ENCODE measurements at regions not wholly inside any gene's neighbourhood (a gene's known extent, or its start where the extent isn't known, plus 50 kb on each side); places are given as distances from the start of the nearest gene placed in this dataset.

GRCh38 chr15:94887391-94887790 is 656.0 kb downstream of the MCTP2 start:
- H3K27ac ChIP-seq (ENCODE audit: low read length): no peak overlapping the region
- no peaks in the 10 kb centered on the region for H3K27me3 ChIP-seq (ENCODE audit: insufficient read depth, low read length)
- no peak overlapping the region for H3K9ac ChIP-seq (ENCODE audit: low read depth, low read length)
- H3K9me3 ChIP-seq (ENCODE audit: insufficient read depth, low read depth, low read length): peaks cover 2% of the 10 kb centered on the region; the same call in 1 of the 2 replicates
- H3K4me1 ChIP-seq (ENCODE audit: insufficient read depth, low read length): no peaks in the 10 kb centered on the region
- no peaks in the 10 kb centered on the region for H3K36me3 ChIP-seq (ENCODE audit: insufficient read depth, low read depth, low read length)
- no peak overlapping the region for H3K4me3 ChIP-seq (ENCODE audit: low read length)

GRCh38 chr15:94889153-94889552 is 657.8 kb downstream of the MCTP2 start:
- no peak overlapping the region for H3K27ac ChIP-seq (ENCODE audit: low read length)
- H3K27me3 ChIP-seq (ENCODE audit: insufficient read depth, low read length): no peaks in the 10 kb centered on the region

GRCh38 chr15:94893091-94893490 is 661.7 kb downstream of the MCTP2 start:
- H3K36me3 ChIP-seq (ENCODE audit: insufficient read depth, low read depth, low read length): no peaks in the 10 kb centered on the region
- H3K9me3 ChIP-seq (ENCODE audit: insufficient read depth, low read depth, low read length): no peaks in the 10 kb centered on the region
- no peaks in the 10 kb centered on the region for H3K27me3 ChIP-seq (ENCODE audit: insufficient read depth, low read length)
- H3K27ac ChIP-seq (ENCODE audit: low read length): no peak overlapping the region
- H3K4me1 ChIP-seq (ENCODE audit: insufficient read depth, low read length): no peaks in the 10 kb centered on the region
- H3K9ac ChIP-seq (ENCODE audit: low read depth, low read length): no peak overlapping the region
- no peak overlapping the region for H3K4me3 ChIP-seq (ENCODE audit: low read length)

More at GRCh38 chr15:94889153-94889552, 657.8 kb downstream of the MCTP2 start:
- Histone ChIP-seq H3K36me3 (ENCODE audit: insufficient read depth, low read depth, low read length) (no peaks in the 10 kb centered on the region), H3K4me1 (ENCODE audit: insufficient read depth, low read length) (no peaks in the 10 kb centered on the region), H3K9ac (ENCODE audit: low read depth, low read length) (no peak overlapping the region), H3K9me3 (ENCODE audit: insufficient read depth, low read depth, low read length) (no peaks in the 10 kb centered on the region; the same call in 1 of the 2 replicates), H3K4me3 (ENCODE audit: low read length) (no peak overlapping the region)

- H3K4me3 ChIP-seq (ENCODE audit: low read length): no peak overlapping the region
- H3K36me3 ChIP-seq (ENCODE audit: insufficient read depth, low read depth, low read length): no peaks in the 10 kb centered on the region
- no peak overlapping the region for H3K9ac ChIP-seq (ENCODE audit: low read depth, low read length)
- no peaks in the 10 kb centered on the region for H3K9me3 ChIP-seq (ENCODE audit: insufficient read depth, low read depth, low read length)
- H3K27me3 ChIP-seq (ENCODE audit: insufficient read depth, low read length): no peaks in the 10 kb centered on the region
- H3K27ac ChIP-seq (ENCODE audit: low read length): no peak overlapping the region
- H3K4me1 ChIP-seq (ENCODE audit: insufficient read depth, low read length): no peaks in the 10 kb centered on the region
These were observed 662.7 kb downstream of the MCTP2 start for GRCh38 chr15:94894056-94894455.

GRCh38 chr15:94909510-94909909 is 678.1 kb downstream of the MCTP2 start:
- Histone ChIP-seq H3K27ac (ENCODE audit: low read length) (no peak overlapping the region), H3K4me1 (ENCODE audit: insufficient read depth, low read length) (no peaks in the 10 kb centered on the region), H3K9me3 (ENCODE audit: insufficient read depth, low read depth, low read length) (no peaks in the 10 kb centered on the region), H3K9ac (ENCODE audit: low read depth, low read length) (no peak overlapping the region), H3K4me3 (ENCODE audit: low read length) (no peak overlapping the region), H3K27me3 (ENCODE audit: insufficient read depth, low read length) (no peaks in the 10 kb centered on the region), H3K36me3 (ENCODE audit: insufficient read depth, low read depth, low read length) (no peaks in the 10 kb centered on the region)

GRCh38 chr15:94910166-94910565 is 678.8 kb downstream of the MCTP2 start:
- H3K36me3 ChIP-seq (ENCODE audit: insufficient read depth, low read depth, low read length): no peaks in the 10 kb centered on the region
- no peaks in the 10 kb centered on the region for H3K27me3 ChIP-seq (ENCODE audit: insufficient read depth, low read length)
- H3K9me3 ChIP-seq (ENCODE audit: insufficient read depth, low read depth, low read length): no peaks in the 10 kb centered on the region
- H3K9ac ChIP-seq (ENCODE audit: low read depth, low read length): no peak overlapping the region
- H3K27ac ChIP-seq (ENCODE audit: low read length): no peak overlapping the region
- no peak overlapping the region for H3K4me3 ChIP-seq (ENCODE audit: low read length)
- no peaks in the 10 kb centered on the region for H3K4me1 ChIP-seq (ENCODE audit: insufficient read depth, low read length)

GRCh38 chr15:94912760-94913159 is 681.4 kb downstream of the MCTP2 start:
- Histone ChIP-seq H3K9ac (ENCODE audit: low read depth, low read length) (no peak overlapping the region), H3K27me3 (ENCODE audit: insufficient read depth, low read length) (no peaks in the 10 kb centered on the region), H3K9me3 (ENCODE audit: insufficient read depth, low read depth, low read length) (no peaks in the 10 kb centered on the region), H3K27ac (ENCODE audit: low read length) (no peak overlapping the region), H3K4me1 (ENCODE audit: insufficient read depth, low read length) (no peaks in the 10 kb centered on the region), H3K36me3 (ENCODE audit: insufficient read depth, low read depth, low read length) (no peaks in the 10 kb centered on the region), H3K4me3 (ENCODE audit: low read length) (no peak overlapping the region)

GRCh38 chr15:94917068-94917467 is 685.7 kb downstream of the MCTP2 start:
- Histone ChIP-seq H3K27ac (ENCODE audit: low read length) (no peak overlapping the region), H3K9me3 (ENCODE audit: insufficient read depth, low read depth, low read length) (no peaks in the 10 kb centered on the region), H3K27me3 (ENCODE audit: insufficient read depth, low read length) (no peaks in the 10 kb centered on the region), H3K4me1 (ENCODE audit: insufficient read depth, low read length) (no peaks in the 10 kb centered on the region), H3K4me3 (ENCODE audit: low read length) (no peak overlapping the region), H3K36me3 (ENCODE audit: insufficient read depth, low read depth, low read length) (no peaks in the 10 kb centered on the region), H3K9ac (ENCODE audit: low read depth, low read length) (no peak overlapping the region)

- Histone ChIP-seq H3K4me1 (ENCODE audit: insufficient read depth, low read length) (no peaks in the 10 kb centered on the region), H3K27ac (ENCODE audit: low read length) (no peak overlapping the region), H3K9ac (ENCODE audit: low read depth, low read length) (no peak overlapping the region), H3K9me3 (ENCODE audit: insufficient read depth, low read depth, low read length) (no peaks in the 10 kb centered on the region), H3K4me3 (ENCODE audit: low read length) (no peak overlapping the region), H3K36me3 (ENCODE audit: insufficient read depth, low read depth, low read length) (no peaks in the 10 kb centered on the region), H3K27me3 (ENCODE audit: insufficient read depth, low read length) (no peaks in the 10 kb centered on the region)
These were observed 690.6 kb downstream of the MCTP2 start for GRCh38 chr15:94921936-94922335.

GRCh38 chr15:94924057-94924456 is 692.7 kb downstream of the MCTP2 start:
- Histone ChIP-seq H3K36me3 (ENCODE audit: insufficient read depth, low read depth, low read length) (no peaks in the 10 kb centered on the region), H3K27me3 (ENCODE audit: insufficient read depth, low read length) (no peaks in the 10 kb centered on the region), H3K4me1 (ENCODE audit: insufficient read depth, low read length) (no peaks in the 10 kb centered on the region), H3K9ac (ENCODE audit: low read depth, low read length) (no peak overlapping the region), H3K9me3 (ENCODE audit: insufficient read depth, low read depth, low read length) (no peaks in the 10 kb centered on the region), H3K27ac (ENCODE audit: low read length) (no peak overlapping the region), H3K4me3 (ENCODE audit: low read length) (no peak overlapping the region)

- Histone ChIP-seq H3K4me1 (ENCODE audit: insufficient read depth, low read length) (no peaks in the 10 kb centered on the region), H3K27me3 (ENCODE audit: insufficient read depth, low read length) (no peaks in the 10 kb centered on the region), H3K4me3 (ENCODE audit: low read length) (no peak overlapping the region), H3K9ac (ENCODE audit: low read depth, low read length) (no peak overlapping the region), H3K9me3 (ENCODE audit: insufficient read depth, low read depth, low read length) (no peaks in the 10 kb centered on the region), H3K36me3 (ENCODE audit: insufficient read depth, low read depth, low read length) (no peaks in the 10 kb centered on the region), H3K27ac (ENCODE audit: low read length) (no peak overlapping the region)
These were observed 693.7 kb downstream of the MCTP2 start for GRCh38 chr15:94924971-94925598.

- no peaks in the 10 kb centered on the region for H3K4me1 ChIP-seq (ENCODE audit: insufficient read depth, low read length)
- H3K27me3 ChIP-seq (ENCODE audit: insufficient read depth, low read length): no peaks in the 10 kb centered on the region
- H3K27ac ChIP-seq (ENCODE audit: low read length): no peak overlapping the region
- no peaks in the 10 kb centered on the region for H3K36me3 ChIP-seq (ENCODE audit: insufficient read depth, low read depth, low read length)
- no peak overlapping the region for H3K4me3 ChIP-seq (ENCODE audit: low read length)
- no peaks in the 10 kb centered on the region for H3K9me3 ChIP-seq (ENCODE audit: insufficient read depth, low read depth, low read length)
- no peak overlapping the region for H3K9ac ChIP-seq (ENCODE audit: low read depth, low read length)
These were observed 694.3 kb downstream of the MCTP2 start for GRCh38 chr15:94925680-94926079.

All from iPS-20b (cell line).